Breast epithelium (tissue), 4 donors: ENCODE measurements at regions not wholly inside any gene's neighbourhood (a gene's known extent, or its start where the extent isn't known, plus 50 kb on each side); places are given as distances from the start of the nearest gene placed in this dataset.
"Not testable (repeated sequence)": the region's sequence is repeated elsewhere in the genome, so short reads cannot be mapped to it uniquely, and the experiment has no call there.

Experiments
- DNase-seq, 2 donors: peaks; one replicate each; pipeline ENCODE4 v3.0.0-alpha.2; 2019; ENCODE audit warnings: low spot score in 2 of 2
- H3K27ac ChIP-seq, 2 donors: fragments of 200-600 bp; sonication (generic) in 1 of 2; one replicate each; pipeline ENCODE4 v1.5.1; 2016 to 2019; ENCODE audit warnings: mild to moderate bottlenecking in 1 of 2
- H3K27me3 ChIP-seq, 2 donors: fragments of 200-600 bp; sonication (generic) in 1 of 2; one replicate each; pipeline versions ENCODE4 v1.5.1 to v1.6.0; 2017 to 2019; ENCODE audit warnings: control low read depth in 1 of 2, mild to moderate bottlenecking in 1 of 2
- H3K36me3 ChIP-seq: fragments of 200-600 bp; one replicate; pipeline ENCODE4 v1.5.1; 2019
- H3K4me1 ChIP-seq, 2 donors: fragments of 200-600 bp; sonication (generic); one replicate each; pipeline ENCODE4 v1.5.1; 2016 to 2019; ENCODE audit warnings: control low read depth in 1 of 2
- H3K4me3 ChIP-seq, 3 donors: fragments of 200-600 bp; sonication (generic); 1 replicate in 2 of 3; 2 replicates in 1 of 3; pipeline ENCODE4 v1.5.1; 2016 to 2019; ENCODE audit warnings: mild to moderate bottlenecking in 3 of 3, moderate library complexity in 2 of 3
- H3K9me3 ChIP-seq, 2 donors: fragments of 200-600 bp; sonication (generic) in 1 of 2; one replicate each; pipeline ENCODE4 v1.5.1; 2016 to 2019; ENCODE audit warnings: control low read depth in 1 of 2
- CTCF ChIP-seq, 3 donors: fragments of 450-650 bp; IDR thresholded peaks; one replicate each; pipeline ENCODE4 v1.5.1; 2016 to 2017; ENCODE audit warnings: antibody characterized with exemption in 3 of 3, mild to moderate bottlenecking in 3 of 3, moderate library complexity in 3 of 3
- POLR2A ChIP-seq: fragments of 450-650 bp; IDR thresholded peaks from one replicate; pipeline ENCODE4 v1.6.1; 2016; ENCODE audit warnings: antibody characterized with exemption, mild to moderate bottlenecking, moderate library complexity
- POLR2AphosphoS5 ChIP-seq, 3 donors: sonication (generic); formaldehyde crosslinking; IDR thresholded peaks; one replicate each; pipeline ENCODE4 v1.6.1; 2017; ENCODE audit warnings: antibody characterized with exemption in 3 of 3
- intact Hi-C: fragments of 100-400 bp; cut with DNase I; formaldehyde crosslinking; loops from one replicate; pipeline ENCODE4 v1.15.1; 2023; ENCODE audit warnings: low total_unique reads

GRCh38 chr6:18538315-18538714 is 151.2 kb downstream of the RNF144B start:
- DNase-seq, result no peak
- TF ChIP-seq POLR2A (no peak), POLR2AphosphoS5 (IDR thresholded peaks at IDR 0.05) (no peak)
- no peaks in the 10 kb centered on the region for H3K9me3 ChIP-seq
- no peaks in the 10 kb centered on the region for H3K4me1 ChIP-seq
- no peak overlapping the region for H3K4me3 ChIP-seq
- no peaks in the 10 kb centered on the region for H3K27me3 ChIP-seq
- H3K27ac ChIP-seq, result no peak overlapping the region
- no peaks in the 10 kb centered on the region for H3K36me3 ChIP-seq
- intact Hi-C loops, result no loop called here

GRCh38 chr6:18543051-18543450 is 155.9 kb downstream of the RNF144B start:
- Histone ChIP-seq H3K4me1 (no peaks in the 10 kb centered on the region), H3K4me3 (no peak overlapping the region), H3K27ac (no peak overlapping the region), H3K27me3 (no peaks in the 10 kb centered on the region), H3K9me3 (peaks cover 0 to 19% of the 10 kb centered on the region in 2 donors), H3K36me3 (no peaks in the 10 kb centered on the region)
- no peak for DNase-seq
- TF ChIP-seq CTCF (IDR thresholded peaks at IDR 0.05) (no peak), POLR2A (no peak), POLR2AphosphoS5 (IDR thresholded peaks at IDR 0.05) (no peak)
- intact Hi-C loops, result no loop called here

GRCh38 chr6:18545142-18545541 is 158.0 kb downstream of the RNF144B start:
- DNase-seq, intact Hi-C loops, H3K27me3 ChIP-seq, H3K27ac ChIP-seq, H3K4me3 ChIP-seq, H3K36me3 ChIP-seq, H3K4me1 ChIP-seq: not testable (repeated sequence)
- peaks cover 0 to 19% of the 10 kb centered on the region in 2 donors for H3K9me3 ChIP-seq

GRCh38 chr6:18545726-18546125 is 158.6 kb downstream of the RNF144B start:
- DNase-seq, result no peak
- intact Hi-C loops, result no loop called here
- H3K4me1 ChIP-seq, result no peaks in the 10 kb centered on the region

GRCh38 chr6:18550119-18550518 is 163.0 kb downstream of the RNF144B start:
- intact Hi-C loops, result no loop called here
- Histone ChIP-seq H3K4me1 (no peaks in the 10 kb centered on the region), H3K27ac (no peak overlapping the region), H3K27me3 (no peaks in the 10 kb centered on the region), H3K4me3 (no peak overlapping the region), H3K36me3 (no peaks in the 10 kb centered on the region), H3K9me3 (peaks cover 0 to 8% of the 10 kb centered on the region in 2 donors)
- no peak for TF ChIP-seq POLR2AphosphoS5 (IDR thresholded peaks at IDR 0.05)
- TF ChIP-seq CTCF (IDR thresholded peaks at IDR 0.05), result no peak
- TF ChIP-seq POLR2A, result no peak
- DNase-seq, result no peak

More at GRCh38 chr6:18545726-18546125, 158.6 kb downstream of the RNF144B start:
- no peaks in the 10 kb centered on the region for H3K27me3 ChIP-seq
- no peak overlapping the region for H3K27ac ChIP-seq
- no peak overlapping the region for H3K4me3 ChIP-seq
- no peaks in the 10 kb centered on the region for H3K36me3 ChIP-seq
- TF ChIP-seq POLR2AphosphoS5 (IDR thresholded peaks at IDR 0.05) (no peak), CTCF (IDR thresholded peaks at IDR 0.05) (no peak)
- H3K9me3 ChIP-seq, result peaks cover 0 to 19% of the 10 kb centered on the region in 2 donors

- no peaks in the 10 kb centered on the region for H3K36me3 ChIP-seq
- no peaks in the 10 kb centered on the region for H3K27me3 ChIP-seq
- H3K9me3 ChIP-seq, result peaks cover 0 to 5% of the 10 kb centered on the region in 2 donors
- no peaks in the 10 kb centered on the region for H3K4me1 ChIP-seq
- TF ChIP-seq POLR2A, result no peak
- TF ChIP-seq POLR2AphosphoS5 (IDR thresholded peaks at IDR 0.05), result no peak
- no peak for TF ChIP-seq CTCF (IDR thresholded peaks at IDR 0.05)
- no peak overlapping the region for H3K27ac ChIP-seq
- intact Hi-C loops, result no loop called here
- no peak for DNase-seq
- H3K4me3 ChIP-seq, result no peak overlapping the region
Measured at GRCh38 chr6:18551228-18551627, 164.1 kb downstream of the RNF144B start.
